GM13977 (cell line): ENCODE measurements at regions not wholly inside any gene's neighbourhood (a gene's known extent, or its start where the extent isn't known, plus 50 kb on each side); places are given as distances from the start of the nearest gene placed in this dataset.

Experiments
- DNase-seq: peaks from one replicate; pipeline ENCODE4 v3.0.0; 2012; ENCODE audit warnings: low spot score
- in situ Hi-C: fragments of 300-500 bp; cut with MboI; formaldehyde crosslinking; loops from one replicate; pipeline ENCODE4 v1.12.0; 2022; ENCODE audit warnings: low sequenced_read_pairs, low pct_unique_long_range_greater_than_20kb, mixed read lengths, inconsistent platforms; ENCODE audit not compliant: unreplicated experiment
- TF ChIP-seq, protein P1 (sequence below): IDR thresholded peaks from 2 replicates; pipeline ENCODE4 v1.5.1; 2012; ENCODE audit warnings: mild to moderate bottlenecking, control low read depth; ENCODE audit not compliant: insufficient read depth; ENCODE audit errors: extremely low read depth, missing control alignments

DNA sequence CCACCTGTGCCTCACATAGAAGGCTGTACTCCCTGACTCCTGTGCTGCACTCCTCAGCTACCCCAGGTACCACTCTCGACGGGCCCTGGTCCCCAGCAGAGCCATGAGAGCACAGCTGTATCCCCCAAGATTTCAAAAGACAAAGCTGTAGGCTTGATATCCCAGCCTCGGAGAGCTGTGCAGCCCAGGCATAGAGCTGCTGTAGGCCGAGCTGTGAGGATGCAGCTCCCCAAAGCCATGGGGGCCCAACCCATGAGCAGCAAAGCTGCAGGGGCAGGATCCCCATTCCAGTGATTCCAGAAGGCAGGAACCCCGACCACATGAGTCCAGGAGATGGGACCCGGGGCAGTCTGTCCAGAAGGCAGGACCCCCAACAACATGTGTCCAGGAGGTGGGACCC is 123.8 kb upstream of the CBLN2 start:
- in situ Hi-C loops, result no loop called here
- TF ChIP-seq, protein P1, sequence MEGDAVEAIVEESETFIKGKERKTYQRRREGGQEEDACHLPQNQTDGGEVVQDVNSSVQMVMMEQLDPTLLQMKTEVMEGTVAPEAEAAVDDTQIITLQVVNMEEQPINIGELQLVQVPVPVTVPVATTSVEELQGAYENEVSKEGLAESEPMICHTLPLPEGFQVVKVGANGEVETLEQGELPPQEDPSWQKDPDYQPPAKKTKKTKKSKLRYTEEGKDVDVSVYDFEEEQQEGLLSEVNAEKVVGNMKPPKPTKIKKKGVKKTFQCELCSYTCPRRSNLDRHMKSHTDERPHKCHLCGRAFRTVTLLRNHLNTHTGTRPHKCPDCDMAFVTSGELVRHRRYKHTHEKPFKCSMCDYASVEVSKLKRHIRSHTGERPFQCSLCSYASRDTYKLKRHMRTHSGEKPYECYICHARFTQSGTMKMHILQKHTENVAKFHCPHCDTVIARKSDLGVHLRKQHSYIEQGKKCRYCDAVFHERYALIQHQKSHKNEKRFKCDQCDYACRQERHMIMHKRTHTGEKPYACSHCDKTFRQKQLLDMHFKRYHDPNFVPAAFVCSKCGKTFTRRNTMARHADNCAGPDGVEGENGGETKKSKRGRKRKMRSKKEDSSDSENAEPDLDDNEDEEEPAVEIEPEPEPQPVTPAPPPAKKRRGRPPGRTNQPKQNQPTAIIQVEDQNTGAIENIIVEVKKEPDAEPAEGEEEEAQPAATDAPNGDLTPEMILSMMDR, result no peak
- DNase-seq, result no peak

GRCh38 chr18:72652990-72653593 is 109.0 kb upstream of the CBLN2 start:
- TF ChIP-seq, protein P1, result peak; percentile 67
- DNase-seq, result peak; percentile 55
- in situ Hi-C loops, result no loop called here

GRCh38 chr18:72651033-72651432 is 106.9 kb upstream of the CBLN2 start:
- TF ChIP-seq, protein P1, result no peak
- in situ Hi-C loops, result no loop called here
- no peak for DNase-seq

- in situ Hi-C loops, result no loop called here
These were observed 104.4 kb upstream of the CBLN2 start for GRCh38 chr18:72648481-72648960.

GRCh38 chr18:72648079-72648478 is 103.9 kb upstream of the CBLN2 start:
- no peak for DNase-seq
- TF ChIP-seq, protein P1, result no peak
- in situ Hi-C loops, result no loop called here

More at GRCh38 chr18:72648481-72648960, 104.4 kb upstream of the CBLN2 start:
- TF ChIP-seq, protein P1, result no peak
- DNase-seq, result no peak

DNA sequence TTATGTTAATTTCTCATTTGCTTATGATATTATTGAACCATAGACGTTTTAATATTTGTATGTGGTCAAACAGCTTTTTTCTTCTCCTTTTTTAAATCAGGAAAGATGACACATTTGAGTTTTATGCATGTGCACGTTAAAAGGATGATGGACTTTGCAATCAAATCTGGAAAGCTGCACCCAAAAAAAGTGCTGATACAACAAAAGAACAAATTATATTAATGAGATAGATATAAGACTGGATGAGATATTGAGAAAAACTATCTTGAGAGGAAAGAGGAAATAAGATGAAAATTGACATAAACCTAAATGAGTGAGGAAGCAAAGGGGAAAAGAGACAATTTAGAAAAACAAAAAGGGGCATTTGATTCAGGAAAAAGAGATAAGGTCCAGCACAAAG is 96.4 kb upstream of the CBLN2 start:
- no peak for DNase-seq
- in situ Hi-C loops, result no loop called here
- TF ChIP-seq, protein P1, result no peak
